GM19023 (cell line): ENCODE measurements at regions not wholly inside any gene's neighbourhood (a gene's known extent, or its start where the extent isn't known, plus 50 kb on each side); places are given as distances from the start of the nearest gene placed in this dataset.
"Not testable (repeated sequence)": the region's sequence is repeated elsewhere in the genome, so short reads cannot be mapped to it uniquely, and the experiment has no call there.

Source experiments
- ATAC-seq: cut with Tn5 transposase; IDR thresholded peaks from one replicate; pipeline ENCODE4 v1.9.1; 2021; ENCODE audit warnings: mild to moderate bottlenecking, moderate library complexity; ENCODE audit not compliant: unreplicated experiment

DNA sequence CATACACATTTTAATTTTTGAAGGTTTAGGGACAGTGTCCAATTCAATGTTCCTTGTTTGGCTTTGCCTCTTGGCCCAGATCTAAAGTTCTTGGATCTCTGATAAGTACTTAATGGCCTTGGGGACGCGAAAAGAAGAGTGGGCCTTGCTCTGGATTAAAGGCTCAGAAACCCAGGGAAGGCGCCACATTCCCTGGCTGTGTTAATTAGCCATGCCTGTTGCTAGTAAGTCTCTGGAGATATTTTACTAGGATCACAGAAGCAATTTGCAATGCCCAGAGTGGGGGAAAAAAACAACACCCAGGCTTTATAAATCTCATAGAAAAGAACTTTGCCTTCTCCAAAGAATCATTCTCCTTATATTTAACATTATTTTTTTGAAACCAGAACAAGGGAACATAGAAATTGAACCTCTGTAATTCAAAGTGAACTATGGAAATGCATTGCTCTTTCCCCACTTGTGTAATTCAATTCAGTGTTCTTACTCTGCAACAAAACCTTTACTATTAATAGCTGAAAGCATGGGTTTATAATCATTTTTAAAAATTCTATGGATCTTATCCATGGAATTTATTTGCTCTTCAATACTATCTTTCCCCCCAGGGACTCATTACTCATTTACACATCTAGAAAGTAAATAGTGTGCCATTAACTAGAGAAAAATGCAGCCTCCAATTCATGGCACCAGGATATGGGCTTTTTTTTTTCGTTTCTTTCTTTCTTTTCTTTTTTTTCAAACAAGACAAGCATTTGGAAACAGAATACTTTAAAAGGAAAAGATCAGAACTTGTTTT is 172.2 kb upstream of the ANKRD55 start:
- ATAC-seq, result no peak

DNA sequence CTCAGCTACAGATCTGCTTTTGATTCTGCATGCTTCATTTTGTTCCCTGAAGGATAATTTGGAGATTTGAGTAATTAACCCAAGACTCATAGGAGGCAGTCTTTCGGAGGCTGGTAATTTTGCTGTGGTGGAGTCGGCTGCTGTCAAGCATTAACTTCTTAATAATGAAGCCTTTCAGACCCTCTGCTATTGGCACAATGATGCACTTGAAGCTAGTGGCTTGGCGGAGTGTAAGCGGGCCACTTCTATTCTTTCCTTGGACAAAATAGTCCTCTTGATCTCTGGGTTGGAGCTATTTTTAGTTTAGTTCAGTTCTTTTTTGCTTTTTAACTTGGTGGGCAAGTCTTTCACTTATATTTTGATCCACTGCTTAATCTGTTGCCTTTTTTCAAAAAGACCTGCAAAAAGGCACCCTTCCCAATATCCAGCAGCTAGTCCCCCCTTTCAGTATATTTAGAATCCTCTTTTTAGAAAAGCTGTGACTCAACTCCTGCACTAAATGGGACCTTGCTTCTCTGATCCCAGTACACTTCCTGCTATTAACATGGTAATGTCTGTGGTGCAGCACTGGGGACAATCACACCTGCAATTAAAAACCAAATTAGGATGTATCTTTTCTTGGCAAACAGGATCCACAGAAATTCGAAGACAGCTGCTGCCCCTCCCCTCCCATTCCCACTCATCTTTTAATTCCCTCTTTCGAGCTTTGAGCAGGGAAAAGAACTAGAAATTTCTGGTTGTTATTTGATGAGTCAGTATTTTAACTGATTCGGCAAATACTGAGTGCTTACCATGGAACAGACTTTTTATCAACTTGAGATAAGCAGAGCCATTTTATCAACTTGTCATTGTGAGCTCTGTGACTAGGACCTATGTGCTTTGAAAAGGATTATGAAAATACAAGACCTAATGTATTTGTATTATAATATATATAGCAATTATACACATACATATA is 169.4 kb upstream of the ANKRD55 start:
- ATAC-seq, result no peak

- not testable (repeated sequence) for ATAC-seq
Measured at GRCh38 chr5:56397796-56398195, 164.7 kb upstream of the ANKRD55 start.

- ATAC-seq, result no peak
Measured at GRCh38 chr5:56396634-56397033, 163.5 kb upstream of the ANKRD55 start.

DNA sequence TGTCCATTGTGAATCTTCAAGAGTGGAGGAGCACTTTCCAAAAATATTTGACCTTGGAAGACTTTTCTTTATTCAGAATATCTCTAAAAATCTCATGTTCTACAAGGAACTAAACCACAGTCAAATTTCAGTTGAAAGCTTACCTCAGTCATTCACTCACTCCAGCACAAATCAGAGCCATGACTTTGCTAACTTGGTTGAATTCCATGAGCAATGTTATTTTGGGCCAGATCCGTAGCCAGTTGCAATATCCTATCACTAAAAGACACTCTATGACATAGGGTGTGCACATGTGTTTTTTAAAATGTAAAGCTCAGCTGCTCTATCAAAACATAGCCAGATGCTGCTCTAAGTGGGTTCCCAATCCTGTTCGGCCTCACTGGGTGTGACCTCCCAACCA is 156.1 kb upstream of the ANKRD55 start:
- no peak for ATAC-seq

DNA sequence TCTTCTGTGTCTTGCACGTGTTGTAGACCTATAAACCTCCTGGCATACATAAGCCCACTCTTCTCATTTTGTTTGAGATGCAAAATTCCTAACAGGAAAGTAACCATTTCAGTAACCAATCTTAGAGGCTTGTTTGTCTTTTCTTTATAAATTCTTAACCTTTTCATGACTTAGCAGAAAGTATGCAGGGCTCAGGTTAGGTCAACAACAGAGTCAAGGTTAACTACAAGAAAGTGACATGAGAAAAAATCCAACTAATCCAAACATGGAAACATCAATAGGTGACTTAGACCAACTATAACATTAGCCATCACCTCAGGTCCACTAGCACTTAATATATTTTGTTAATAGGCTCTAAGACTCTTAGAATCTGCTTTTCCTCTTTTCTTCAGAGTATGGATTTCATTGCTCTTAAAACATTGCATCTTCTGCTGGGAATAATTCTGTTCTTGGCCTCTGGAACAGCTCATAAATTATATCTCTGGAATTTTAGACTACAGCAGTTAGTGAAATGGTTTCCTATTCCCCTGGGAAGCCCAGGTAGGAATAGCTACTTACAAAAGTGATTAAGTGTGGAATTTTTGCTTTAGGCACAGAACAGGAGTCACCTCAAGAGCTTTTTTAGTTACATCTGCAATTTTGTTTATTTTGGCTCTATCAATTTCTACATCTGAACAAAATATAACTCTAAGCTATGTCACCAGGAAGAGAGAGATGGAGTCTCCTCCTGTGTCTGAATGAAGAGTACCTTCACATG is 155.3 kb upstream of the ANKRD55 start:
- ATAC-seq, result no peak

DNA sequence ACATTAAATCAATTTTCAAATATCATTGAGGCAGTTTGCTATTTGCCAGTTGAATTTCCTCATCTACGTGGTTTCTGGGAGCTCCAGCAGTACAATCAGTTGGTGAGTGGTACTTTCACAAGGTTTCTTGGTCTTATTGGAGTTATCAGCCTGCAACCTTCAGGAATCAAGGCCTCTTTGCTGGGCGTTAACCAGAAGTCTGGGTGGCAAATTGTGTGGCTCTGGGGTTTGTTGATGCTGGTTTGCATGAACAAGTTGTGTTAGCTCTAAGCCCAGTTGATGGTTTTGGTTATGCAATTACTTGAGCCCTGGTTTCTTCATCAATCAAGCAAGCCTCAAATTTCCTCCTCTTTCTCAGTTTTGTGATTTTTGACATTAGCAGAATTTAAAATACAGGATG is 152.9 kb upstream of the ANKRD55 start:
- no peak for ATAC-seq

DNA sequence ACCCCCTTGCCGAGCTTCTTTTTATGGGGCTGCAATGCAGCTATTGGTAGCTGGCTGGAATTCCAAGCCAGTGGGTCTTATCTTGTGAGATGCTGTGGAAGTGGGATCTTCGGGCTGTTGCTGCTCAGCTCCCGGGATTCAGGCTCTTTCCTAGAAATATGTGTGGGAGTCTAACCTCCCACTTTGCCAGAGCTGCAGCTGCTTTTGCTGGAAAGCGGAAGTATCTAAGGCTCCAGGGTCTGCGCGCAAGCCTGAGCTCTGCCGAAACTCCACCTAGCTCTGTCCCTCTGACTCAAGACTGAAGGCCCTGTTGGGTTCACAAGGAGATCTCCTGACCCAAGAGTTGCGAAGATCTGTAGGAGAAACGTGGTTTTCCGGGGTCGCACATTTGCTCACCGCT is 151.1 kb upstream of the ANKRD55 start:
- no peak for ATAC-seq

DNA sequence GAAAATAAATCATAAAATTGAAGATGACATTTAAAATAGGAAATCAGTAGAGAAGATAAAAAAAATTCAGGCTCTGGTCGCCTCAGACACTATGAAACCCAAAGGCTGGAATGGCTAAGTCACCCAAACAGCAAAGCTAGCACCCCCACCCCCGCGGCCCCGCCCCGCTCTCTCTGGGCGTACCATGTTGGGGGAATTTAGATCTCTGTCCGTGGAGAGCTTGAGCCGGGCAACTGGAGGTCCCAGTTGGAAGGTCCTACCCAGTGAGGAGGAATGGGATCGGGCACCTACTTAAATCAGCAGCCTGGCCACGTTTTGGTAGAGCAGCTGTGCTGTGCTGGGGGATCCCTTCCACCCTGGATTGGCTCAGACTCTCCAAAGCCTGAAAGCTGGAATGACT is 150.6 kb upstream of the ANKRD55 start:
- ATAC-seq, result no peak

GRCh38 chr5:56382896-56383295 is 149.8 kb upstream of the ANKRD55 start:
- no peak for ATAC-seq

GRCh38 chr5:56377573-56377972 is 144.4 kb upstream of the ANKRD55 start:
- no peak for ATAC-seq

DNA sequence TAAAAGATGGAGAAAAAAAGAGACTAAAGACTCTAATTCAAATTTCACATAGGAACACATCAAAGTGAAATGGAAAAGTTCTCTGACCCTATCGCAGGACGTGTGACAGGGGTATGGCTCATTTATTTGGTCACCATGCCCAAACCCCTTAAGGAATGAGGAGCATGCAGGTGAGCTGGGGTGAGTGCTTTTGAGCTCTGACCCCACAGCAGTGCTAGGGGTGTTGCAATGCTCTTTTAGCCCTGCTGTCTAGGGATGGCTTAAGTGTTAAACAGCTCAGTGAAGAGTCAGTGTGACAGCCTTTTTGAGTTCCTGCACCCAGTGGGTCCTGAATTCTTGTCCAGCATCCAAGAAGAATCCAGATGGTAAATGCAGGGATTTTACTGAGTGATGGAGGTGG is 143.0 kb upstream of the ANKRD55 start:
- ATAC-seq, result no peak

DNA sequence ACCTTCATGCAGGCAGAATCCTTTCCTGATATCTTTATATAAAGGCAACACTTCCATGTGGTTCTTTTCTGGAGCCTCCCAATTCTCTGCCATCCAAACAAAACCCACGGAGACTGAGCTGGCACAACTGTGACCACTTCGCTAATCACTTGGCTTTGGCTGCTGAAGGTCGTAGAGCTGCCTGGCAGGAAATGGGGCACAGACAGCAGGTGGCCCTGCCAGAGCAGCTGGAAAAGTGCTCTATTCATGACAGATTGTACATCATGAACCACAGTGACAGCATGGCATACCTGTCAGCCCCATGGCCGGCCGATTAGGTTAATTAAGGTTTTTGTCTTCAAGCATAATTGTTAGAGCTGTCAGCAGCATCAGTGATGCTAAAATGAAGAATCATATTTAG is 141.9 kb upstream of the ANKRD55 start:
- no peak for ATAC-seq

DNA sequence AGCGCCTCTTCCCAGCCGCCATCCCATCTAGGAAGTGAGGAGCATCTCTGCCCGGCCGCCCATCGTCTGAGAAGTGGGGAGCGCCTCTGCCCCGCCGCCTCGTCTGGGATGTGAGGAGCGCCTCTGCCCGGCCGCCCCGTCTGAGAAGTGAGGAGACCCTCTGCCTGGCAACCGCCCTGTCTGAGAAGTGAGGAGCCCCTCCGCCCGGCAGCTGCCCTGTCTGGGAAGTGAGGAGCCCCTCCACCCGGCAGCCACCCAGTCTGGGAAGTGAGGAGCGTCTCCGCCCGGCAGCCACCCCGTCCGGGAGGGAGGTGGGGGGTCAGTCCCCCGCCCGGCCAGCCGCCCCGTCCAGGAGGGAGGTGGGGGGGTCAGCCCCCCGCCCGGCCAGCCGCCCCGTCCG is 139.4 kb upstream of the ANKRD55 start:
- not testable (repeated sequence) for ATAC-seq

- no peak for ATAC-seq
Measured at GRCh38 chr5:56369361-56369811, 136.3 kb upstream of the ANKRD55 start.

GRCh38 chr5:56367748-56368147 is 134.6 kb upstream of the ANKRD55 start:
- no peak for ATAC-seq

DNA sequence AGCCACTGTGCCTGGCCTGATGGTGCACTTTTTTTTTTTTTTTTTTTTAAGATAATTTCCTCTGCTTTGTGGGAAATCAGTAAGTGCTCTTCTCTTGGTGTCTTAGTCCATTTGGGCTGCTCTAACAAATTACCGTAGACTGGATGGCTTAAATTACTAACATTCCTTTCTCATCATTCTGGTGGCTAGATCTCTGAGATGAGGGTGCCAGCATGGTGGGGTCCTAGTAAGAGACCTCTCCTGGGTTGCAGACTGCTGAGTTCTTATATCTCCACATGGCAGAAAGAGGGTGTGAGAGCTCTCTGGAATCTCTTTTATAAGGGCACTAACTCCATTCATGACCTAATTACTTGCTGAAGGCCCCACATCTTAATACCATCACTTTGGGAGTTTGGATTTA is 133.9 kb upstream of the ANKRD55 start:
- ATAC-seq, result no peak

GRCh38 chr5:56361398-56361797 is 128.3 kb upstream of the ANKRD55 start:
- ATAC-seq, result no peak

DNA sequence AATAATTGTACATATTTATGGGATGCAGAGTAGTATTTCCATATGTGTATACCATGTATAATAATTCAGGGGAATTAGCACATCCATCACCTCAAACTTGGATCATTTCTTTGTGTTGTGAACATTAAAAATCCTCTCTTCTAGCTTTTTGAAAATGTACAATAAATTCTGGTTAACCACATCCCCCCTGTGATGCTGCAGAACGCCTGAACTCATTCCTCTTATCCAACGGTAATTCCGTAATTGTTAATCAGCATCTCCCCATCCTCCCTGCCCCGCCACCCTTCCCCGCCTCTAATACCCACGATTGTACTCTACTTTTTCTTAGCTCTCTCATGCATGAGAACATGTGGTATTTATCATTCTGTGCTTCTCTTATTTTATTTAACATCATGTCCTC is 127.7 kb upstream of the ANKRD55 start:
- no peak for ATAC-seq

GRCh38 chr5:56359809-56360685 is 126.9 kb upstream of the ANKRD55 start:
- ATAC-seq, result no peak
